Caki2 (cell line): ENCODE measurements at regions not wholly inside any gene's neighbourhood (a gene's known extent, or its start where the extent isn't known, plus 50 kb on each side); places are given as distances from the start of the nearest gene placed in this dataset.

ENCODE experiments used
- DNase-seq: peaks from one replicate; pipeline ENCODE4 v3.0.0-alpha.2; 2015; ENCODE audit warnings: low read depth
- in situ Hi-C: cut with HindIII; loops from 2 replicates; pipeline ENCODE4 v1.10.0; 2016; ENCODE audit warnings: low sequenced_read_pairs, low pct_unique_long_range_greater_than_20kb, mixed read lengths

DNA sequence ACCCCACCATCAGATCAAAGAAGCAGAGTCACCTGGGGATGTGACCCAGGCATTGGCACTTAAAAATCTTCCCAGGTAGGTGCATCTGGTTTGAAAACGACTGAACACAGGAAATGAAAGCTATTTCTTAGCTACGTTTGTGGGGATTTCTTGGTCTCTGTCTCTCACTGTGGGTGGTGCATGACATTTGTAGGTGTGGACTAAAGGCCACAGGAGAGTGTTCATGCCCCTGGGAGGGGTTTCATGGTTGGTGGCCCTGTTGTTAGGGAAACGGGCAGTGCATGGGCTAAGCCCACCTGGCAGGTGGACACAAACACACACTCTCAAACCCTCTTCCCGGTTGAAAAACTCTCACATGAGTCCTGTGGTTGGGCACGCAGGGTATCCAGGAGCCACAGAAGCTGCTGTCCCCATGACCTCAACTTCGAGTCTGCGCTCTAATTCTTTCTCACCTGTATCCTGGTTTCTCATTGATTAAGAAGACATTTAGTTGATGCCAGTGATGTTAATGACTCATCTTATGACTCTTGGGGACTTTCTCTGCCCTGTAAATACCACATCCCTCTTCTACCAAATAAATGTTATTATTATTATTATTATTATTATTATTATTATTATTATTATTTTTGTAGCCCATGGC, 119.4 kb downstream of the MRPS6 start:
- DNase-seq: no peak
- in situ Hi-C loops: no loop called here

DNA sequence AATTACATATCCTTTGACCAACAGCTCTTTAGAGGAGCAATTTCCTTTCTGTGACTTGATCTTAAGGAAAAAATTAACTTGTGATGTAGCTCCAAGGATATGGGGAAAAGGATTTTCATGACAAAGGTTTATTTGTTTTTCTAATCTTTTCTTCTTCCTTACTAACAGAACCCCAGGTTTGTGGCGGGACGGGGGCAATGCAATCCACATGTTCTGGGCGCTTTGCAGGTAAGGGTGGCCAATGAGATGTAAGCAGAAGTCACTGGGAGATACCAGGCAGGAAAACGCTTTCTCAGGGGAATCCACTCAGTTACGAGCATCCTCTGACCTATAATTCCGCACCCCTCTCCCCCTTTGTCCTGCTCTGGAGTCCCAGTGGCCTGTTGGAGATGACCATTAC, 122.0 kb downstream of the MRPS6 start:
- DNase-seq: no peak
- in situ Hi-C loops: no loop called here

DNA sequence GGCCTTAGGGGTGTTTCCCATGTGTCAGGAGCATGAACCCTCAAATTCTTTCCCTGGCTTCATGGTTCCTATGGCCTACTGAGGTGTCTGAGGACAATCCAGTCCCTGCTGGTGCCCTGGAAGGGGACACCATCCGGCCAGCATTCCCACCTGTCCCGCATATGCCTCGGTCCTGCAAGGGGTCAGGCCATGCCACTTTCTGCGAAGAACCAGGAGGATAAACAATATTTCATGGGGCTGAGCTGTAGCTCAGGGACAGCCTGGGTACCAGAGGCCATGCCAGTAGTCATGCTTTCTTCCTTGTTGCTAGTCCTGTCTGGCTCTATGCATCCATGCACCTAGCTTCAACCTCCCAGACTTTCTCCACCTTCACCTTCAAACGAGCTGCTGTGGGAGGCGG, 123.6 kb downstream of the MRPS6 start:
- DNase-seq: no peak
- in situ Hi-C loops: no loop called here

DNA sequence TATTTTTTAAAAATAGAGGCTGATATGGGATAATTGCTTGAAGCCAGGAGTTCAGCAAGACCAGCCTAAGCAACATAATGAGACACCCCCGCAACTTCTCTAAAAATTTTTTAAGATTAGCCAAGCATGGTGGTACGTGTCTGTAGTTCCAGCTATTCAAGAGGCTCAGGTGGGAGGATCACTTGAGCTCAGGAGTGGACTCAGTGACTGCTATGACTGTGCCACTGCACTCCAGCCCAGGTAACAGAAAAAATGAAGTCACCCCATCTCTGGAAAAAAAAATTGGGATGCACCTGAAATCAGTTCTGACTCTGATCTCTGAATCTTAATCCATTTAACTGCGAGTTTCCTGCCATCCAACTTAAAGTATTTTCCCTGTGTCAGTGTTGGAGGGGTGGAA, 124.2 kb downstream of the MRPS6 start:
- DNase-seq: no peak
- in situ Hi-C loops: no loop called here

DNA sequence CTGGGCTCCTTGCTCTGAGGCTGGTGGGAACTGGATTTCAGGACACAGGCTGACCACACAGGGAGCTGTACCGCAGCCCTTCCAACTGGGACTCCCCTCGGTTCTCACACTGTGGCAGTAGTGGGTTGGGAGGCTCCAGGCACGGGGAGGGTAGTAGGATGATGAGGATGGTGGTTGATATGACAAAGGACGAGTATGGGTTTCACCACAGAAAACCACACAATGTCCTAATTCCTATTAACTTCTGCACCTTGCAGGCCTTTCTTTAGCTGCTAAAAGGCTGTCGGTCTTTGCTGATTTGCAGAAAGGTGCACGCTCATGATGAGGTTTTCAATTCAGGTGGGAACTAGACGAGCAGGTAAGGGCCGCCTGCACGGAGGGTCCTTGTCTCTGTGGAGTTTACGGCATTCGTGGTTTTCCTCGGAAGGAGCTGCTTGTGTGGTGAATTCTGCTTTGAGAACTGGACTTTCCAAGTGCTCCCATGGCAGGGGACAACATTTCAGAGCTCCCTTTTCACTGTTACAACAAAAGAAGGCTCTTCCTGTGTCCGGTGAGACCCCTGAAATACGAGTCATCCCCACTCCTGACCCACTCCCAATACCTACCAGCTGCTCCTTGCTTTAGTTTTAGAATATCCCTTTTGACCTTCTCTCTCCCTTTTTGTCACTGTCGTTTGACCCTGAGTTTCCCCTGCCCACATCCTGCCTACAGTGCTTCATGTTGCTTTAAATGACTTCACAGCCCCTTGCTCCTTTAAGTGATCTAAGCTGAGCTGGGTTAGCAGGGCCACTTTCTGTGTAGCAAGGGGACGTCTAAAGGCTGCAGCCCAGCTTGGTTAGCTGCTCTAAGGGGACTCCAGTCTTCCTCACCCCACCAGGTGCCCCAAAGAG, 125.1 kb downstream of the MRPS6 start:
- in situ Hi-C loops: no loop called here
- DNase-seq: no peak

DNA sequence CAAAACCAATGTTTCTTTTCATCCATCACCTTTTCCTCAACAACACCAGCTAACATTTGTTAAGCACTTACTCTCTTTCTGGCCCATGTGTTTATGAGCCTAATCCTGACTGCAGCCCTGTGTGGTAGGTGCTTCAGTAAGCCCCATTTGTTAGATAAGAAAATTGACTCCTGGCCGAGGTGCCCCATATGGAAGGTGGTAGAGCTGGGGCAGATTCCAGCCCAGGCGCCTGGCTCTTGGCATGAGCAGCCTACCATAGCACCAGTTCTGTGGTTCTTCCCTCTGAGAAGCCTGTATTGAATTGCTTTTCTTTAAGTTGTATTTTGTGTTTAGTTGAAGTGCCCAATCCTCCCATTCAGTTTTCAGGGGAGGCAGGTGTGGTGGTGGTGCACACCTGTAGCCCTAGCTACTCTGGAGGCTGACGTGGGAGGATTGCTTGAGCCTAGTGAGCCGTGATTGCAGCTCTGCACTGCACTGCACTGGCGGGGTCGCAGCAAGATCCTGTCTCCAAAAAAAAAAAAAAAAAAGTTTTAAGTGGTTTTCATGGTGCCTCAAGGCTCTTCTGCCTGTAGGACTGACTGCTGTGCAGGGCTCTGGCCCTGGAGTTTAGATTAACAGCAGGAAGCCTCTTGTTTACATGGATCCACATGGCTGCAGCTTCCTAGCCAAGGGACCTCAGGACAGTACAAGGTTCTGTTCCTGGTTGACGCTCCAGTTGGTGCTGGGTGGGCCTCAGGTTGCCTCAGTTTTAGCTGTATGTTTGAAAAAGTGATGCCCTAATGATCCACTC, 125.9 kb downstream of the MRPS6 start:
- in situ Hi-C loops: no loop called here
- no peak for DNase-seq

DNA sequence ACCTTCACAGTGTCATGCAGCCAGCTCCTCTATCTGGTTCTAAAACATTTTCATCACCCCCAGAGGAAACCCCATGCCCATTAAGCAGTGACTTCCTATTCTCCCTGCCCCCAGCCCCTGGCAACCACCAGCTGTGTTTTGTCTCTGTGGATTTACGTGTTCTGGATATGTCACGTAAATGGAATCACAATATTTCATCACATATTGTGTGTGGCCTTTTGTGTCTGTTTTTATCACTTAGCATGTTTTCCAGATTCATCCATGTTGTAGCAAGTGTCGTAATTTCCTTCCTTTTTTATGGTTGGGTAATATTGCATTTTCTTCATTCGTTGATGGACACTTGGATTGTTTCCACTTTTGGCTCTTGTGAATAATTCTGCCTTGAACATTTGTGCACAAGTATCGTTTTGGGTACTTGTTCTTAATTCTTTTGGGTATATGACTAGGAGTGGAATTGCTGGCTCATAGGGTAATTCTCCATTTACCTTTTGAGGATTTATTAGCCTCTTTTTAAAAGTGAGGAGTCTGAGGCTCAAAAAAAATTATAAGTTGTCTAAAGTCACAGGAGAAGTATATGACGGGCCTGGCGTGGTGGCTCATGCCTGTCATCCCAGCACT, 127.0 kb downstream of the MRPS6 start:
- in situ Hi-C loops: no loop called here
- no peak for DNase-seq

DNA sequence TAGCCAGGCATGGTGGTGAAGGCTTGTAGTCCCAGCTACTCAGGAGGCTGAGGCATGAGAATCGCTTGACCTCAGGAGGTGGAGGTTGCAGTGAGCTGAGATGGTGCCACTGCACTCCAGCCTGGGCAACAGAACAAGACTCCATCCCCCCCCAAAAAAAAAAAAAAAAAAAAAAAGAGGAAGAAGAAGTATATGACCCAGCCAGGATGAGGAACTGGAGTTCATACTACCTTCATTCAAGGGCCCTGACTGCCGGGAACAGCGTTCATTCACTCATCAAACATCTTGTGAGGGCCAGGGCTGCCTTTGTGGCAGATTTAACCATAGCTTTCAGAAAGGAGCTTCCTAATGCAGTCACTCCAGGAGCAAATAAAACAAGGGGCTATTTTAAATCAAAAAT, 127.6 kb downstream of the MRPS6 start:
- no peak for DNase-seq
- in situ Hi-C loops: no loop called here

DNA sequence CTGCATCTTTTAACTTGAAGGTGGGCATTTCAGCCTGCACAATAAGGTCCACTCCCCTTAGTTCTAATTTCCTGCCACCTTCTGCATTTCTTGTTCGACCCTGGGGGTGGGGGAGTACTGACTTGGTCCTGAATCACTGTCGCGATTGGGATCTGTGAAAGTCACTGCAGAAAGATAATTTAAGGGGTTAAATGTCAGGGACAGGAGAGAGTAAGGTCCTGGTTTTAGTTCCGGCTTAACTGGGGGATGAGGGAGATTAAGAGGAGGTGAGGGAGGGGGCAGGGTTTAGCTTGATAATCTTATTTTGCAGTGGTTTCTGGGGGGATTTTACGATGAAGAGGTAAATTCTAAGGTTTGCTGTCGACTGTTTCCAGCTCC, 128.1 kb downstream of the MRPS6 start:
- peak; percentile 14 for DNase-seq
- in situ Hi-C loops: no loop called here

DNA sequence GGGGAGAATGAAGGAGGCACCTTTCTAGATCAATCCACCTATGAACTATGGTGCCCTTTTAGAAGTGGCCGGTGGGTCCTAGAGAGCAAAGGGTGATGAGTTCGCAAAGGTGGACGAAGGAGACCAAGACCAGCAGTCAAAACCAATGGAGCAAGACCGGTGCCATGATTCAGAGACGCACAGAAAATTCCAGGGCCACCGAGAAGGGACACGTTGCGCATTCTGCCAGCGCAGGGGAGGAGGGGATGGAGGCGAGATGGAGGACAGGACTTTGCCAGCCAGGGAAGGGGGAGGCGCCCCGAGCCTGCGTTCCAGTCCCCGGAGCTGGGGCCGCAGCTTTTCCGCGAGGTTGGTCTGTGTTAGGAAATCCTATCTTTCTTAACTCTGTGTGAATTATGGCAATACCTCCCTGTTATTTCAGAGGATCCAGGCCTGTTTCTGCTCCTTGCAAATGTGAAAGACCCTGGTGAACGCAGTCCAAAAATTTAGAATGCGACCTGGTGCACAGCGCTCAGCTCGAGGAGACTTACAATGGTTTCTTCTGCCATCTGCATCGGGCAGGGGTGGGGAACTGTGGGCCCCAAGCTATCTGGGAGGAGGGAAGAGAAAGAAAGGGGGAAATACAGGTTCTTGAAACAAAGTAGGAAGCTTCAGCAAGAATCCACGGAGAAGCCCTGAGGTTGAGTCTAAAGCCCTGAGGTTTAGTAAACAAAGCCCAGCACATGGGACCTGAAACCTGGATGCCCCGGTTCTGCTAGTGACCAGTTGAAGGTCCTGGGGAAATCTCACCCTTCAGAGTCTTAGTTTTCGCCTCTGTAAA, 129.4 kb downstream of the MRPS6 start:
- no peak for DNase-seq
- in situ Hi-C loops: no loop called here

DNA sequence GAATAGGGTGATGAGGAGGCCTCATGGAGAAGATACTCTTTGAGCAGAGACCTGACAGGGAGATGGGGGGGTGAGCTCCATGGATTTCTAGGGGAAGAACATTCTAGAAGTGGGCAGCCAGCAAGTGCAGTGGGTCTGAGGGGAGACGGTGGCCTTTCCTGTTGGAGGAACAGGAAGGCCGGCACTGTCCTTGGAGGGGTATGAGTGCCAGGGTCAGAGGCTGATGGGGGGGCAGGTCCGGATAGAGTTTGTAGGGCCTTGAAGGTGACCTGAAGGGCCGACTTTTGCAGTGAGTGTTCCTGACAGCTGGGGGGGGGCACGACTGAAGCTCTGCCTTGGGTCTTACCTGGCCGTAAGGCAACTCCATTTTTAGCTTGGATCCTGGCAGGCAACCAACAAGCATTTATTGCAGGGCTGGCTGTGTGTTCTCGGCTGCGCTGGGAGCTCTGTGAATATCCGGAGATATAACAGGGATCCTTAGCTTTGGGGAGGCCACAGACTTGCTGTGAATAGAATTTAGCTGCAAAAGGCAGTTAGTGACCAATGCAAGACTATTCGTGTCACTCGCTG, 130.6 kb downstream of the MRPS6 start:
- DNase-seq: no peak
- in situ Hi-C loops: no loop called here

DNA sequence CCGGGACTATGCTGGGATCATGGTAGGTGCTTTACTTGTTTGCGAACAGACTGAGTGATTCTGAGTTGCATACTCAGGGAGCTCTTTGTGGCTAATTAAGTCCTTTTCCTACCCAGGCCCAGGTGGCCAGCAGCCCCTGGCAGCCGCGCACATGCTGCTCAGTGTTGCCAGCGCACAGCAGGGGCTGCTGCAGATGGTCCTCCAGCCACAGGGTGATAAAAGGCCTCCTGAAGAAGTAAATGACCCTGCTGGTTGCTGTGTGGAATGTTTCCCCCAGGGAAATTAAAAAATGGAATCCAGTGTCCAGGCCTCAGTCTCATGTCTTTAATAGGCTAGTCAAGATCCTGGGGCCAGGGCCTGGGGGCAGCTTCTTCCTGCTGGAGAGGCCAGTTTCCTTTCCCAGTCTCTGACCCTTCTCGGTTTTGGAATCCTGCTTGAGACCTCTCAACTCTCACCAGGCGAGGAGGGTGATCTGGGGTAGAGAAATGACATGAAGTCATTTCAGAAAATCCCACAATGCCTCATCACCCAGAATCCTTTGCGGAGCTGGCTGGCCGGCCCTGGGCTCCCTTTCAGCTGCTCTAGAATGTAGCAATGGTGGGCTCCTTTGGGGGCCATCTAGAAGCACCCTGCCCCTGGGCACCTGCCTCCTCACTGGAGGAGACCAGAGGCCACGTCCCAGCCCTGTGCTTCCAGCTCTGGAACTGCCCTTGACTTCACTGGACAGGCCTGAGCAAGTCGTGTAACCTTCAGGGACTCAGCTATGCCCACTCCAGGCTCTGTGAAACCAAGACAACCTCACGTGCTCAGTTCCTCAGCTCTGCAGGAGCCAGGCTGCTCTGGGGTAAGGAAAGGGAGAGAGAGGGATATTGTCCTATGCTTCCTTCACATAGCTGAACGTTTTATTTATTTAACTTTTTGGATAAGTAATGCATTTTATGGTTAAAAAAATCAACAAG, 131.4 kb downstream of the MRPS6 start:
- no peak for DNase-seq
- in situ Hi-C loops: no loop called here

DNA sequence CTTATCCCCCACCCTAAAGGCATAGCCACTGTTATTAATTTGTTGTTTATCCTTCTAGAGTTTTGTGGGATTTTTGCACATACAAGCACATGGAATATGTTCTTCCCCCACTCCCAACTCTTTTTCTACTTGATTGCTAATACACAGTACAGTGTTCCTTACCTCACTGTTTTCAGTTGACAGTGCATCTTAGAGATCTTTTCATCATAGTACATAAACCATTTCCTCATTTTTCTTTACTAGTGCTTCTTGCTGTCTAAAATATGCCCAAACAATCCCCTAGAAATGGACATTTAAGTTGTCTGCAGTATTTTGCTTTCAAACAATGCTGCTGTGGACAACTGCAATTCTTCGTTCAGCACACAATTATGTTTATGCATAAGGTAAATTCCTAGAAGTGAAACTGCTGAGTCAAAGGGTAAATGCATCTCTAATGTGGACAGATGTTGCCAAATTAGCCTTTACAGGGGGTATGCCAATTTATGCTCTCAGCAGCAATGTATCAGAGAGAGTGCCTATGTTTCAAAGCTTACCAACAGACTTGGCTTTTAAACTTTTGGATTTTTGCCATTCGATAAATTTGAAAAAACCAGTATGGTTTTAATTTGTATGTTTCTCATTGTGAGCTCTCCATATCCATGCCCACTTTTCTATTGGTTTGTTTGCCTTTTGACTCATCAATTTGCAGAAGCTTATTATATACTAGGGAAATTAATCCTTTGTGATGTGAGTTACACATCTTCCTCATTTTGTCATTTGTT, 132.6 kb downstream of the MRPS6 start:
- in situ Hi-C loops: no loop called here
- no peak for DNase-seq

DNA sequence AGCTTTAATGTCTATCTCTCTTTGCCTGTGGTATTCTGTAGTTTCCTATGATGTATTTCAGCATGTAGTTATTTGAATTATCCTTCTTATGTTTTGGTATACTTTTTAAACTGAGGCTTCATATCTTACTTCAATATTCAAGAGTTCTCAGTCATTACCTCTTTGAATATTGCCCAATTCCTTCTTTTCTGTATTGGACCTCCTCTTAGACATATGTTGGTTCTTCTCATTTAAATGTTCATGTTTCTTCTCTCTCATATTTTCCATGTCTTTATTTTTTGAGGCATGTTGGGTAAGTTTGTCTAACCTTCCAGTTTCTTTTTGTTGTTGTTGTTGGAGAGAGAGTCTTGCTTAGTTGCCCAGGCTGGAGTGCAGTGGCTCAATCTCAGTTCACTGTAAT, 140.6 kb downstream of the MRPS6 start:
- DNase-seq: no peak
- in situ Hi-C loops: no loop called here

DNA sequence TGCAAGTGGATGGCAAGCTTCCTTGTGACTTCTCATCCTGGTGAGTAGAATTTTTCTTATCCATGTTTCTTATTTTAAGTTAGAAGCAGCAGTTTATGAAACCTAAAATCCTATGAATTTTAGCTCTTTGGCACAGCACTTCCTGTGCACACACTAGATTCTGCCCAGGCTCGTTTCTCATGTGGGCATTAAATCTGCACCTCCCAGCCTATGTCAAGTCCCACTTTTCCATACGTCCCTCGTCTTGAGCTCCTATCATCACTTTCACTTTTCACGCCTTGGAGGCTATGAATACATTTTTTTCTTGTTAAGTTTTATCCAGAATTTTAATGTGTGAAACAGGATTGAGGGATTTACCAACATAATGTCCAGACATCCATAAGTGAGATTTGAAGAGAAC, 142.1 kb downstream of the MRPS6 start:
- DNase-seq: no peak
- in situ Hi-C loops: no loop called here
